HG03175 (cell line): ENCODE measurements at regions not wholly inside any gene's neighbourhood (a gene's known extent, or its start where the extent isn't known, plus 50 kb on each side); places are given as distances from the start of the nearest gene placed in this dataset.
"Not testable (repeated sequence)": the region's sequence is repeated elsewhere in the genome, so short reads cannot be mapped to it uniquely, and the experiment has no call there.

ENCODE experiments used
- ATAC-seq: cut with Tn5 transposase; IDR thresholded peaks from one replicate; pipeline ENCODE4 v1.9.1; 2021; ENCODE audit warnings: mild to moderate bottlenecking, moderate library complexity; ENCODE audit not compliant: unreplicated experiment

- no peak for ATAC-seq
These were observed 581.2 kb upstream of the SLC8A1 start for GRCh38 chr2:41033127-41033526.

GRCh38 chr2:41038408-41038807 lies 586.5 kb upstream of the SLC8A1 start:
- ATAC-seq: no peak

GRCh38 chr2:41039750-41040149 lies 587.9 kb upstream of the SLC8A1 start:
- not testable (repeated sequence) for ATAC-seq

GRCh38 chr2:41040782-41041520 lies 589.1 kb upstream of the SLC8A1 start:
- no peak for ATAC-seq

GRCh38 chr2:41042343-41042742 lies 590.5 kb upstream of the SLC8A1 start:
- ATAC-seq: no peak

GRCh38 chr2:41061356-41061755 lies 609.5 kb upstream of the SLC8A1 start:
- ATAC-seq: no peak

GRCh38 chr2:41062336-41062735 lies 610.4 kb upstream of the SLC8A1 start:
- ATAC-seq: no peak

GRCh38 chr2:41066168-41066567 lies 614.3 kb upstream of the SLC8A1 start:
- ATAC-seq: no peak

GRCh38 chr2:41068740-41069139 lies 616.9 kb upstream of the SLC8A1 start:
- ATAC-seq: no peak

GRCh38 chr2:41078341-41078740 lies 626.5 kb upstream of the SLC8A1 start:
- no peak for ATAC-seq

GRCh38 chr2:41079011-41079410 lies 627.1 kb upstream of the SLC8A1 start:
- ATAC-seq: no peak

GRCh38 chr2:41084321-41084720 lies 632.4 kb upstream of the SLC8A1 start:
- no peak for ATAC-seq

- ATAC-seq: no peak
These were observed 636.1 kb upstream of the SLC8A1 start for GRCh38 chr2:41087946-41088345.

GRCh38 chr2:41101281-41101680 lies 649.4 kb upstream of the SLC8A1 start:
- ATAC-seq: no peak

GRCh38 chr2:41109744-41110143 lies 657.9 kb upstream of the SLC8A1 start:
- ATAC-seq: no peak

GRCh38 chr2:41111836-41112627 lies 660.1 kb upstream of the SLC8A1 start:
- ATAC-seq: no peak

GRCh38 chr2:41116106-41116797 lies 664.4 kb upstream of the SLC8A1 start:
- no peak for ATAC-seq

GRCh38 chr2:41119489-41119888 lies 667.6 kb upstream of the SLC8A1 start:
- no peak for ATAC-seq

- no peak for ATAC-seq
These were observed 671.5 kb upstream of the SLC8A1 start for GRCh38 chr2:41123341-41123740.

GRCh38 chr2:41127351-41127750 lies 675.5 kb upstream of the SLC8A1 start:
- no peak for ATAC-seq

GRCh38 chr2:41129988-41130387 lies 678.1 kb upstream of the SLC8A1 start:
- no peak for ATAC-seq

GRCh38 chr2:41137031-41137430 lies 685.1 kb upstream of the SLC8A1 start:
- no peak for ATAC-seq
